Astrocyte of the cerebellum (primary cell): ENCODE measurements at regions not wholly inside any gene's neighbourhood (a gene's known extent, or its start where the extent isn't known, plus 50 kb on each side); places are given as distances from the start of the nearest gene placed in this dataset.

Source experiments
- DNase-seq: peaks from one replicate; pipeline ENCODE4 v3.0.0-alpha.2; 2011; ENCODE audit warnings: low read depth
- H3K4me3 ChIP-seq: 2 replicates; pipeline ENCODE4 v1.5.1; 2011; ENCODE audit warnings: mild to moderate bottlenecking, low read depth, low read length, moderate library complexity
- in situ Hi-C: cut with HindIII; loops from 2 replicates; pipeline ENCODE4 v1.10.0; 2017; ENCODE audit warnings: low sequenced_read_pairs
- TF ChIP-seq, protein P1 (sequence below): IDR thresholded peaks from 2 replicates; pipeline ENCODE4 v1.5.1; 2012; ENCODE audit warnings: low read length, low read depth, moderate library complexity, mild to moderate bottlenecking; ENCODE audit errors: missing control alignments

DNA sequence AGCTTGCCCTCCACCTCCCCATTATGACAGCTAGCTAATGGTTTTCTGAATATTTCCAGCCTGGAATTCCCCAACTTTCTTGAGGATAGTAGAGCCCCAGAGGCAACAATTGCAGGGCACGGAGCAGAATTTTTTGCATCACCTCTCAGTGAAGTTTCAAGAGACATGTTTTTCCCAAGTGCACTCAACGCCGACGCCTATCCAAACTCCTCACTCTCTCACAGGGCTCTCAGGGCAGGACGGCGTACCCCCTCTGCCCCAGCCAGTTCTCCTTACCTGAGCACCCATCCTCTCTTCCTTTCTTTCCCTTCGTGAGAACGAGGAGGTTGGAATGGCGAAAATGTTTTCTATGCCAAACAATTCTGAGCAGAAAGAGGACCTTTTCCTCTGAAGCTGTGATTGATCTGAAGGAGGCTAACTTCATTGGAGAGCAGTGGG, 83.1 kb upstream of the FOXQ1 start:
- no peak for DNase-seq
- no peak overlapping the region for H3K4me3 ChIP-seq
- in situ Hi-C loops, result no loop called here
- TF ChIP-seq, protein P1, sequence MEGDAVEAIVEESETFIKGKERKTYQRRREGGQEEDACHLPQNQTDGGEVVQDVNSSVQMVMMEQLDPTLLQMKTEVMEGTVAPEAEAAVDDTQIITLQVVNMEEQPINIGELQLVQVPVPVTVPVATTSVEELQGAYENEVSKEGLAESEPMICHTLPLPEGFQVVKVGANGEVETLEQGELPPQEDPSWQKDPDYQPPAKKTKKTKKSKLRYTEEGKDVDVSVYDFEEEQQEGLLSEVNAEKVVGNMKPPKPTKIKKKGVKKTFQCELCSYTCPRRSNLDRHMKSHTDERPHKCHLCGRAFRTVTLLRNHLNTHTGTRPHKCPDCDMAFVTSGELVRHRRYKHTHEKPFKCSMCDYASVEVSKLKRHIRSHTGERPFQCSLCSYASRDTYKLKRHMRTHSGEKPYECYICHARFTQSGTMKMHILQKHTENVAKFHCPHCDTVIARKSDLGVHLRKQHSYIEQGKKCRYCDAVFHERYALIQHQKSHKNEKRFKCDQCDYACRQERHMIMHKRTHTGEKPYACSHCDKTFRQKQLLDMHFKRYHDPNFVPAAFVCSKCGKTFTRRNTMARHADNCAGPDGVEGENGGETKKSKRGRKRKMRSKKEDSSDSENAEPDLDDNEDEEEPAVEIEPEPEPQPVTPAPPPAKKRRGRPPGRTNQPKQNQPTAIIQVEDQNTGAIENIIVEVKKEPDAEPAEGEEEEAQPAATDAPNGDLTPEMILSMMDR, result no peak

DNA sequence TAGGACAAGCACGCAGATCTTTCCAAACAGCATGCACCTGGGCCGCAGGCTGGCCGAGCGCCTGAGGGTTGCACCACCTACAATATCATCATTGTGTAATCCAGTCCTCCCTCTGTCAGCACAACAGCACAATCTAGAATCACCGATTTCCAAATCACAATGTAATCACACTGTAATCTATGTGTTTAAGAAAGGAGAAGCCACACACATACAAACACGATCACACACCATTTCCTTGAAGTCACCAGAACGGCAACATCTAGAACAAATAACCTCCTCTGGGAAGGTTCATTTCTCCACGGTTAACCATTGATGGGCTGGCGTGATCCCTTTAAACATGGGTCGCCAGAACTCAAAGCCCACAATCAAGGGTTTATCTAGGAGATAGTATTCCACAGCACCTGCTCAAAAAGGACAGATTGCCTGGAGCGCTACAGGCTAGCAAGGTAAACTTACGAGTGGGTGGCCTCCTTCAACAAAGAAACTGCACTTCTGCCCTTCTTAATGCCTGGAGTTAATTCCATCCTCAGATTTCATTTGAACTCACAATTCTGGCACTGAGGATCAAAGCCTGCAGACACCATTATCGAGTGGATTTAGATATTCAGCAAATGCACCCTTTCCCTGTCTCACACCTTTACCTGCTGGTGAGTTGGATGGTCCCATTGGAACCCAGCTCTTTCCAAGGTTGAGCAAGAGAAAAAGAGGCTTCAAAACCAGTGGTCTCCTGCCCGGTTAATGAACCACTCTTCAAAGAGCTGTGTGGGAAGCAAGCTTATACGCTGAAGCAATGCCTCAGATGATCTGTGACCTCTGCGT, 83.8 kb upstream of the FOXQ1 start:
- TF ChIP-seq, protein P1, result no peak
- no peak for DNase-seq
- in situ Hi-C loops, result no loop called here
- H3K4me3 ChIP-seq, result no peak overlapping the region

DNA sequence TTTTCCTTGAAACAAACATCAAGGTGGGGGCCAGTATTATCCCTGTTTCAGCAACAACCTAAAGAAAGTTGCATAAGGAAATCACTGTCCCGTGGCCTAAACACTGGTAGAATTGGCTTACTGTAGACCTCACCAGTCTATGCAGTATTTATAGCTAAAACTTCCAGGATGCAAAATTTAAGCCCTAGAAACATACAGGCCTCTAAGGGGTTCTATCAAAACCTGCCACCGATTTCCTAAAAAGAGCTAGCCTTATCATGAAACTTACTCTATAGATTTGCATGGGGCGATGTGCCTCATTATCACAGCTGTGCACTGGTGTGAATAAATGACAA, 84.3 kb upstream of the FOXQ1 start:
- TF ChIP-seq, protein P1, result no peak
- in situ Hi-C loops, result no loop called here
- no peak for DNase-seq
- no peak overlapping the region for H3K4me3 ChIP-seq

DNA sequence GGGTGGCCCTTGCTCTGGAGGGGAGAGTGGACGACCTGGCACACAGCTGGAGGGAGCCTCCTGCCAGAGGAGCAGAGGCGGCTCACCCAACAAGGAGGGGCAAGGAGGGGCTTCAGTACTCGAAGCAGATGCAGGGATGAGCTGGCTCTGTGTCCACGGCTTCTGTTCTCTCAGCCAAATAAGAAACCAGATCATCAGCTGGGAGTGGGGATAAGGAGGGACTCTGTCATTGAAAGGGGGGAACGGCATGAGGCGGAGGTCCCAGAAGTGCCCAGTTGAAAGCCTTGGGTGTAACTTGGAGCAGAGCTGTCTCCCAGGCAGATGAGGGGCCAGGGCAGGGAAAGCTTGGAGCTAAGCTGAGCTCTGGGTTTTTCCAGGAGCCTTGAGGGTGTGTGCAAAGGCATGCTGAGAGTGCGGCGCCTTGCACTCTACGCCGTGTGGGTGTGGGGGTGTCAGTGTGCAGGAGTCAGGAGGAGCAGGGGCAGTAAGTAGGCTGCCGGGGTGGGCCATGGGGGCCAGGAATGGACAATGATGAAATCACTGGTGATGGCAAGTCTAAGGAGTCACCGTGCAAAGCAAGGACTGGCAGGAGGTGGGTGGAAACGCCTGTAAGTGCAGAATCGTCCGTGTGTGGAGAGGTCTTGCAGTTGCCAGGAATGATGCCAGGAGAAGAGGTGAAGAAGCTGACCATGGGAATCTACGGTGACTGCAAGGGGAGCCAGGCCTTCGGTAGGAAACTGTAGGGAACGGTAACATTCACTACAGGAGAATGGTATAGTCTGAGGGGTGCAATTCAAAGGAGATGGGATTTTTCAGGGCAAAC, 85.4 kb upstream of the FOXQ1 start:
- in situ Hi-C loops, result no loop called here
- TF ChIP-seq, protein P1, result no peak
- H3K4me3 ChIP-seq, result no peak overlapping the region
- DNase-seq, result no peak

DNA sequence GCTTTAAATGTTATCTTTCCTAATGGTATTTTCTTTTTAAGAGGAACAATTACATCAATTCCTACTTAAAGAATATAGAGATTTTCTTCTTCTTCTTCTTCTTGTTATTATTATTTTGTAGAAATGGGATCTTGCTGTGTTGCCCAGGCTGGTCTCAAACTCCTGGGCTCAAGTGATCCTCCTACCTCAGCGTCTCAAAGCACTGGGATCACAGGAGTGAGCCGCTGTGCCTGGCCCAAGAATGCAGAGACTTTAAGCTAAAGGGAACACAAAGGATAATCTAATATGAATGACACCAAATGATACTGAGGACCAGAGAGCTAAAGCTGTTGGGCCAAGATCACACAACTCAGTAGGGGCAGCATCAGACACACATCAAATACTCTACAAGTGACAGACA, 87.4 kb upstream of the FOXQ1 start:
- no peak overlapping the region for H3K4me3 ChIP-seq
- in situ Hi-C loops, result no loop called here
- TF ChIP-seq, protein P1, result no peak
- no peak for DNase-seq

DNA sequence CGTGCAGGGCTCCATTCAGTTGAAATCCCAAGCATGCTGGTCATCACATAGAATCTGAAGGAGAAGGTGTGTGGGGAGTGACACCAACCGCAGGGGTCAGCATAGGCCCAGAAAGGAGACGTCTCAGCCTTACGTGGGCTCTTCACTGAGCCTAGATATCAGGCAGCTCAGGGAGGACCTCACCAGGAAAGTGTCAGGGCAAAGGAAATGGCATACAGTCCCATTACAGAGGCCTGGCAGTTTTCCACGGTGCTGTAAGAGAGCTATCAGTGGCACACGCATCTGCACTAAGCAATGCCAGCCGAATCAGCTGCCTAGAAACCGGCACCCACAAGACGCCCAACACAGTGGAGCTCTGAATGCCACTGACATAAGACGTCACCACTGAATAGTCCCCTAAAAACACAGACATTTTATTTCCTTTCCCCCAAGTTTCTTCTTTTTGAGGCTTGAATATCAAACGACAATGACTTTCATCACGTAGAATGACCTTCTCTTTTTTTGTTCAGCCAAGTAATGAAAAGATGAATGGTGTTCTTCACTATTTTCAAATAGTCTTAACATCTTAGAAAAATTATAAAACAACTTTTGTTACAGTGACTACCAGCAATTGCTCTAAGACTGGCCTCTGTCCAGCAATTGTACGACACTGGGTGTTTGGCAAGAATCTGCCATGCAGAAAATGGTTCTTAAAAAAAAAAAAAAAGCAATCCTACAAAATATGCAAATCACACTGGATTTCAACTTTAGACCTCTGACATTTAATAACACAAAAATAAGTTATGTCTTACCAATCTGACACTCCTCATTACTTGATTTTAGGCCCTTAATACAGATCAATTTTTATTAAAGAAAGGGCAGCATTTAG, 88.9 kb upstream of the FOXQ1 start:
- in situ Hi-C loops, result no loop called here
- DNase-seq, result no peak
- TF ChIP-seq, protein P1, result no peak
- no peak overlapping the region for H3K4me3 ChIP-seq
